Epithelial cell of prostate (primary cell): ENCODE measurements at regions not wholly inside any gene's neighbourhood (a gene's known extent, or its start where the extent isn't known, plus 50 kb on each side); places are given as distances from the start of the nearest gene placed in this dataset.
"Not testable (repeated sequence)": the region's sequence is repeated elsewhere in the genome, so short reads cannot be mapped to it uniquely, and the experiment has no call there.

Experiments
- DNase-seq: peaks from one replicate; pipeline ENCODE4 v3.0.0-alpha.2; 2011; ENCODE audit warnings: low read depth, low spot score
- H3K27ac ChIP-seq: fragments of 450-650 bp; 2 replicates; pipeline ENCODE4 v1.5.1; 2017; ENCODE audit warnings: mild to moderate bottlenecking

DNA sequence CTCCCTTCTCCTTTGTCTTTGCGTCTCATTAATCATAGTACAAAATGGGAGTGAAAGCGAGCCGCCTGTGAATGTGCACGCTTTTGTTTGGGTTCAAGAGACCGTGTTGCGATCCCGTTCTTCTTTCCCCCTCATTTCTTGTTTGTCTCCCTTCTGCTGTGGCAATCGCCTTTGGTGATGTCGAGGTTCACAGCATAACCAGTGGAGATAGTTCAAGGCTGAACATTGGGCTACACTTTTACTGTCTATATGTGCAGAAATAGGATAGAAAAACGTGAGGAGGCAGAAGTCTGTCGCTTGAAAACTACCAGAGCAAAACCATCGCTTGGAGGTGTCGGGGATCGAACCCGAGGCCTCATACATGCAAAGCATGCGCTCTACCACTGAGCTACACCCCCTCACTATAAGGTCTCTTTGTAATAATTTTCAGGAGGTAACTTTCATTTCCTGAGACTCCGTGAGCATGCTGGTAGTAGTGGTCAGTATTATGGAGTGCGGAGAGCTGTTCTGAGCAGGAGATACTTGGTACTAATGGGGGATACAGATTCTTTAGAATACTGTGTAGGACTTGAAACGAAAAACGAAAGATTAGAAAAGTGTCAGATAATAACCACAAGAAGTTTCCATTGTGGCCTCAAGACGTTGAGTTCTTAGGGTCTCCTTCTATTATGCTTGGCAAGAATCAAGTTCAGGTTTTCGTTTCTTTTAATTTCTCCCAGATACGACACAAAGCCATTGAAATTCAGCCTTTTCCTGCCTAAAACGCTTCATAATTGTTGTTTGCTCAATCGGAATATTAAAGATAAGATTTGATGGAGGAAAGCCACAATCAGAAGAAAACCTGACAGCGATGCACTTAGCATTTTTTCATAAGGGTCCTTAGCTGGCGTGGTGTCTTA lies 106.6 kb downstream of the TRIM27 start:
- DNase-seq = no peak

GRCh38 chr6:28817808-28818145 lies 106.0 kb downstream of the TRIM27 start:
- no peak overlapping the region for H3K27ac ChIP-seq
- DNase-seq = no peak

More for the DNA sequence above, 106.6 kb downstream of the TRIM27 start:
- H3K27ac ChIP-seq = no peak overlapping the region

GRCh38 chr6:28824793-28825731 lies 98.7 kb downstream of the TRIM27 start:
- no peak overlapping the region for H3K27ac ChIP-seq
- no peak for DNase-seq

DNA sequence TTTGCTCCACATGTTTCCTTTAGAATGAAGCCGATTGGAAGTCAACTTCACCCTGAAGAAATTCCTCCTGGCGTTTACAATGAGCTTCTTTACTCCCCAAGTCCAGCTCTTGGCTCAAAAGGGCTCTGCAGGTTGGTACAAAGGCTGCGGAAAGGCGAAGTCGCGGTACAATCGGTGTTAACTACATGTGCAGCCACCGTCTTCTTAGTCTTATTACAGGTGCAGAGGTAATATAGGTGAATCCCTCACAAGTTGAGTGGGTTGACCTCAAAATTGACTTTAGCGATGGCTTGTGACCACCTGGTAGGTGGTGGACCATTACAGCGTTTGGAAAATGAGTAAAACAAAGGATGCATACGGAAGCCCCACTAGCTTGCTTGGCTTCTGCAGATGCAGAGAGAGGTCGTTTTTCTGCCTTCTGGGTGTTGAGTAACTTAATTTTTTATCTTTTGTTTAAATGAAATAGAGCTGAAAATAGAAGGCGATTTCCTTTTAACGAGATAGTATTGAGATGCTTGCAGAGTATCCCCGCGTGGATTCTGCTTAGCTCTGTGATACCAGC lies 98.0 kb downstream of the TRIM27 start:
- H3K27ac ChIP-seq = no peak overlapping the region
- no peak for DNase-seq

DNA sequence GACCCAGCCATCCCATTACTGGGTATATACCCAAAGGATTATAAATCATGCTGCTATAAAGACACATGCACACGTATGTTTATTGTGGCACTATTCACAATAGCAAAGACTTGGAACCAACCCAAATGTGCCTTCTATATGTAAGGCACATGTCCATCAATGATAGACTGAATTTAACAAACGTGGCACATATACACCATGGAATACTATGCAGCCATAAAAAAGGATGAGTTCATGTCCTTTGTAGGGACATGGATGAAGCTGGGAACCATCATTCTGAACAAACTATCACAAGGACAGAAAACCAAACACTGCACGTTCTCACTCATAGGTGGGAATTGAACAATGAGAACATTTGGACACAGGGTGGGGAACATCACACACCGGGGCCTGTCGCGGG lies 92.1 kb downstream of the TRIM27 start:
- DNase-seq, H3K27ac ChIP-seq: not testable (repeated sequence)

- DNase-seq, H3K27ac ChIP-seq: not testable (repeated sequence)
These were observed 87.1 kb downstream of the TRIM27 start for GRCh38 chr6:28836703-28837102.

GRCh38 chr6:28838289-28838633 lies 85.5 kb downstream of the TRIM27 start:
- DNase-seq = no peak
- peak overlapping the region; percentile 67 for H3K27ac ChIP-seq

GRCh38 chr6:28838634-28839442 lies 84.9 kb downstream of the TRIM27 start:
- no peak for DNase-seq
- H3K27ac ChIP-seq = peak overlapping the region; percentile 67

DNA sequence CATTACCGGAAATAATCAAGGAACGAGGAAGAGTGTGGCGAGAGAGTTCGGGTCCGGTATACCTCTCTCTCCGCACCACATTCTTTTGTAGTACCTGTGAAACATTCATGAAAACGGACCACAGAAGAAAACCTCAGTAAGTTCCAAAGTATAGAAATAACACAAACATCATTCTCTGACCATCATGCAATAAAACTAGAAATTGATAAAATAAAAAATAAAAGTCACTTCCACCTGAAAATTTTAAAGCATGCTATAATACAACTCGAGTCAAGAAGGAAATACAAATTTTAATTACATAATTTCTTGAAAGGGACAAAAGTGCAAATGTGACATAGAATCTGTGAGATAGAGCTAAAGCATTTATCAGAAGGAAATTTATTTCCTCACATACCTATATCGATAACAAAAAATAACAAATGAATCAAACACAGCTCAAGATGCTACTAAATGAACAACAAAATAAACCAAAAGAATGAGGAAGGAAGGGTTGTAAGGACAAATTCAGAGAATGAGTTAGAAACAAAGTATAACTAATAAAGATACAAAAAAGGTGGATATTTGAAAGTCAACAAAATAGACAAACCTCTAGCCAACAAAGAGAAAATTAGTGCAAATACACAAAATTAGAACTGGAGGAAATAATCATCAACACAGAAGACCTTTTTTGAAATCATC lies 84.2 kb downstream of the TRIM27 start:
- H3K27ac ChIP-seq = no peak overlapping the region
- DNase-seq = no peak

DNA sequence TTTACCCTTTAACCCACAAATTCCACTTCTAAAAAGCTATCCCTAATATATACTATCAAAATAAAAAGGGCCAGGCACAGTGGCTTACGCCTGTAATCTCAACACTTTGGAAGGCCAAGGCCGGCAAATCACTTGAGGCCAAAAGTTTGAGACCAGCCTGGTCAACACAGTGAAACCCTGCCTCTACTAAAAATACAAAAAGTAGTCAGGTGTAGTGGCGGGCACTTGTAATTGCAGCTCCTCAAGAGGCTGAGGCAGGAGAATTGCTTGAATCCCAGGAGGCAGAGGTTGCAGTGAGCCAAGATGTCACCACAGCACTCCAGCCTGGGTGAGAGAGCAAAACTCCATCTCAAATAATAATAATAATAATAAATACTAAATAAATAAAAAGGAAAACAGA lies 82.5 kb downstream of the TRIM27 start:
- no peak overlapping the region for H3K27ac ChIP-seq
- DNase-seq = no peak

- not testable (repeated sequence) for H3K27ac ChIP-seq, DNase-seq
These were observed 75.0 kb downstream of the TRIM27 start for GRCh38 chr6:28848756-28849155.
